Hematopoietic multipotent progenitor cell treated with erythropoietin and hydrocortisone succinate and interleukin-3 and kit ligand, for 4 days (in vitro differentiated cells): ENCODE measurements at regions not wholly inside any gene's neighbourhood (a gene's known extent, or its start where the extent isn't known, plus 50 kb on each side); places are given as distances from the start of the nearest gene placed in this dataset.
A peak's percentile ranks its signal among the peaks of the same experiment; 100 is the strongest.

Experiments used
- DNase-seq: peaks from one replicate; pipeline ENCODE4 v3.0.0-alpha.2; 2015

DNA sequence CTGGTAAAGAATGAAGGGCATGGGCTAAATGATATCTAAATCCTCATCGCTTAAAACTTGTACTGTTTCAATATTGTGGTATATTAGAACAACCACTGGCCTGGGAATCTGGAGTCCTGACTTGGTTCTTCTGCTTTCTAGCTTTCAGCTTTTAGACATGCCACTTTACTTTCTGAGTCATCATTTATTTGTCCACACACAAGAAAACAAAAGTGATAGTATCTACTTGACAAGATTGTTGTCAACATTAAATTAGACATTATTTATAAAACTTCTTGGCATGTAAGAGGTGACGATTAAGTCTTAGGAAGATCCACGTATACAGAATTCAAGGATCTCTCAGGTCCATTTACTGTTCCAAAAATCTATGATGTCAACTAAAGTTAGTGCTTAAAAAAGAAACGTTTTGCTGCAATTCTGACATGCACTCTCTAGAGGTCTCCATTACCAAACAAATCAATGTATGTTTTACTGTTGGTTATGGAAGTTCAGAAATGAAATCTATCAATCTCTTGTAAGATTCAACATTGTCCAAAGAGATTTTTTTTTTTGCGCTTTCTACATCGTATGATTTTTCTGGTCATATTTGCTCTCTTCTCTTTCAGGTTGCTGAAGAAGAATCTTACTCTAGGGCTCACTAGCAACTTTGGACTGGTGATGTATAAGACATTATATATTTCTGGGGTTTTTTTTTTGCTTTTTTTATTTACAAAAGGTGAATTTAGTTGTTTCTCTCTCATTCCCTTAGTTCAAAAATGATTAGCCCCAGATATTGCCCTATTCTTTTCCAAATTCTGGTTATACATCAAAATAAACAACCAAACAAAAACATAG lies 53.6 kb upstream of the DYNC1I1 start:
- peak; percentile 50 for DNase-seq

DNA sequence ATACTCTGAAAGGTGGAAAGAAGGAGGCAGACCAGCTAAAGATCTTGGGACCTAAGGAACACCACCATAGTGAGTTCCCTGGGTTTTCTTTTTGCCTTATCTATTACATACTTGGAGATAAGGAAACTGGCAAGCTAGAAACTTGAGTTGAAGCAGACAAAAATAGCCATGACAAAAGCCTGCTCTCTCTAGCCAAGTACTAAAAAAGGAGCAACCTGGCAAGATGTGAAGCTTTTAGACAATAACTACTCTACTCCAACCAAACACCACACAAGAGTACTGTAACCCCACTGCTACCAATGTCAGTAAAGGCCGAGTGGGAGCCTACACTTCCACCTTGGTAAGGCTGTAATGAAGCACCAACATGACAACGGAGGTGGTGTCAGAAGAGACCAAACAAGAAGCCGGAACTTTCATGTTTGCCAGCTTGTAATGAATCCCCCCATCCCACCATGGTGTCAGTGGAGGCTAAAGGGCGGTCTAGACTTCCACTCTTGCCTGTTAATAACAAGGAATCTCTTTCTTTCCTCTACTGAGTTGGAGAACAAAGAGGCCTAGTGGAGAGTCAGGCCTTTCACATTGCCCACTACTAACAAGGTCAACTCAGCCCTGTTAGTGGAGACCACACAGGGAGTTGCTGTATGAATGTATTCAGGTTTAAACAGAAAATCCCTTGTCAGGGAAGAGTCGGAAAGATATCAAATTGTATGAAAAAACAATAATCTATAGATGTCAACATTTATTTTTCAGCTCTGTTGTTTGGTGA lies 55.8 kb upstream of the DYNC1I1 start:
- no peak for DNase-seq

DNA sequence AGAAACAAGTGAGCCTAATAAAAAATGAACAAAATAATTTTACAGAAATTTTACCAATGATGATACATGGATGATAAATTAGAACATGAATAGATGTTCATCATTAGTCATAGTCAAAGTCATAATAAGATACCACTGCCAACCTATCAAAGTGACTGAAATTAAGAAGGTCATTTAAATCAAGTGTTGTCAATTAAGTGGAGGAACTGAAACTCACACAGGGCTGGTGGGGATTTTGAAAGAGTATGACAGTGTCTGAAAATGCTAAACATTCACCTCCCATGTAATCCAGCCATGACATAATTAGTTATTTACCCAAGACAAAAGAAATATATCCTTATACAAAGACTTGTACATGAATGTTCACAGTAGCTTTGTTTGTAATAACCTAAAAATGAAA lies 57.1 kb upstream of the DYNC1I1 start:
- no peak for DNase-seq

DNA sequence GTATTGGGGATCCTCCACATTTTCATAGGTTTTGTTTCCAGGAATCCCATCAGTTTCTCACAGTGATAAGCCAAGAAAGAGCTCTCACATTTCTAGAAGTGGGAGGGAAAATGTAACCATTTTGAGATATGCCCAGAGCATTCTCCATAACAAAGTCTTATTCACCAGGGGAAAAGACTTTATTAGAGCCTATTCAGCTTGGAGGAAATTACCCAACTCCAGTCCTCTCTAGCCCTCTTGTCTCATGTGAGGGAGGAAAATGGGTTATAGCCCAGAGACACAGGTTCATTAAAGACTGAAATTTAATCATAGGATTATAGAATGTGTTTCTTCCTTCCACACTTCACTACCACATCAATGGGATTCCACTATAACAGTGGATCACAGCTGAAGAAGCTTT lies 61.6 kb upstream of the DYNC1I1 start:
- DNase-seq = no peak

DNA sequence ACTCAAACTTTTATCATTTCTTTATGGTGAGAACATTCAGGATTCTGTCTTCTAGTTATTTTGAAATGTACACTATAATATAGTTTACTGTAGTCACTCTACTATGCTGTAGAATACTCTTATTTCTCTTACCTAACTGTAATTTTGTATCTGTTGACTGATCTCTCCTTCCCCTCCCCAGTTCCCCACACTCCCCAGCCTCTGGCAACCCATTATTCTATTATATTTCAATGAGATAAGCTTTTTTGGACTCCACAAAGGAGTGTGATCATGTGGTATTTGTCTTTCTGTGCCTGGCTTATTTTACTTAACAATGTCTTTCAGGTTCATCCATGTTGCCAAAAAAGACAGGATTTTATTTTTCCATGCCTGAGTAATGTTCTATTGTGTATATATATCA lies 71.4 kb upstream of the DYNC1I1 start:
- no peak for DNase-seq

DNA sequence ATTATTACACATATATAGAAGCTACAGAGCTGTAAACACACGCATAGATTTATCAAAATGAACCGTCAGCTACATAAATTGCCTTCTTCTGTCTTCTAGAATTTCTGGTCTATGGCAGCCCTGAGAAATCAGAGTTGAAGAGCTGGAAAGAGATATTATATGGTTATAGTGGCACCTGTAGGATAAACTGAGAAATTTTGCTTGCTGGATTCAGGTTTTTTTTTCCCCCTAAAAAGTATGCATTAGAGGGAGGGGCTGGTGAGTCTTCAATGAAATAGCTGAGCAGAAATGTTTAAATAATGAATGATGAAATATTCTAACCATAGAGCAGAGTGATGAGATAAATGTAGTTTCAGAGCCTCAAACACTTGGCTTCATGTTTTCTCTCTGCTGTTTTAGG lies 78.0 kb upstream of the DYNC1I1 start:
- DNase-seq = no peak

DNA sequence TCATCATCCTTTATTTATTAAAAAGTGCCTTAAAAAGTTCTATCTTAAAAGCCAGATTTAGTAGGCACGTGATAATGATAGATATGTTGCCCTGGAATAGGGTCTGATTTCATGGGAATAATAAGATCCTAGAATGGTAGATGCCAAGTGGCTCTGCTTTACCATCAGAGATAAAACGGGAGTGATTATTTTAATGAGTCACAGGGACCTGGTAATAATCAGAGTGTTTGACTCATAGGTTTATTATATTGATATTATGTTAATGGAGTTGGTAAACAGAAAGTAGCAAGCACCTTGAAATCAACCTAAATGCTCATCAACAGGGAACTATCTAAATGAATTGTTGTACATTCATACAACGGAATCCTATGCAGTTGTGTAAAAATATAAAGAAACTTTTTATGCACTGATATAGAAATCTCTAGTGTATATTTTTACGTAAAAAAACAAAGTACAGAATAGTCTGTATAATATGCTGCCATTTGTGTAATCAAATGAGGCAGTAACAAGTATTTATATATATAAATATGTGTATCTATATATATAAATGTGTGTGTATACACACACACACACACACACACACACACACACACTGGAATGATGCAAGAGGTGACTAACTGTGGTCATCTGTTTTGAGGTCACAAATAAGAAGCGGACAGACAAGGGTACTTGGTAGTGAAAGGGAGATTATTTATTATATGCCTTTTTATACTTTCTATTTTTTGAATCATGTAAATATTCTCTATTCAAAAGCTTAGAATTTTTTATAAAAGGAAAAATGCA lies 78.6 kb upstream of the DYNC1I1 start:
- DNase-seq = no peak

DNA sequence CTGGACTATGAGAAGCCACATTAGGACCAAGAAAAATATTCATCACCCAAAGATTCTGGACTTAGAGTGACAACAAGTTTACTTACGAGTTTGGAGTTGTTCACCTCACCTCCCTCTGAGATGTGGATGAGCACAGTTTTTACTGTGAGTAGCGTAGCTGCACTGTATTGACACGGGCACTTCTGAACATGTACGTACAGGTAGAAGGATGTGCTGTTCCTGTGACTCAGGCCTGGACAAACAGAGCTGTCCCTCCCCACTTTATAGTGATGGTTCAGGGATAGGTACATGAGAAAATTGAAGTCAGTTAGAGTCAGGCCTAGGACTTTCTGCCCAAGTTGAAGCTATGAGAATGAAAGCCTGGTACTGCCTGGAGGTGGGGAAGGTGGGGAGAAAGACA lies 80.9 kb upstream of the DYNC1I1 start:
- DNase-seq = no peak

DNA sequence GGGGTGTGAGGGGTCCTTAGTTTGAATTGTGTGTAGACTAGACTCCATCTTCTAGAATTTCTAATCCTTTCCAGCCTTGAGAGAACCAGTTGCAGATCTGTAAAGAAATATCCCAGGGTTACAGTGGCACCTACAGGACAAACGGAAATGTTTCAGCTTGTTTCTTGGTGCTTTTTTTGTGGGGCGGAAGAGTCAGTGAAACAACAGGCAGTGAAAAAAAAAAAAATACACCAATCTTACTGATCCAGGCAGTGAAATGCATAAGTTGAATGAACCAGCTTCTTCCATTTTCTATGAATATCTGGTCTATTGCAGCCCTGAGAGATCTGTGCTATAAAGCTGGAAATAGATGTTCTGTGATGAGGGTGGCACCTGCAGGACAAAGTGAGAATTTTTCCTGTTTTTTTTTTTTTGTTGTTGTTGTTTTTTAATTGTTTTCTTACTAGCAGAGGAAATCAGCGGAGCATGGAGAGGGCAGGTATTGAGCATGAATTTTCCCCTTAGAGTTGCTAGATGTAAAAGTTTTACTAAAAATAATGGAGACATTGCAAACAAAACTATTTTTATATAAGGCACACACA lies 81.9 kb upstream of the DYNC1I1 start:
- peak; percentile 75 for DNase-seq

DNA sequence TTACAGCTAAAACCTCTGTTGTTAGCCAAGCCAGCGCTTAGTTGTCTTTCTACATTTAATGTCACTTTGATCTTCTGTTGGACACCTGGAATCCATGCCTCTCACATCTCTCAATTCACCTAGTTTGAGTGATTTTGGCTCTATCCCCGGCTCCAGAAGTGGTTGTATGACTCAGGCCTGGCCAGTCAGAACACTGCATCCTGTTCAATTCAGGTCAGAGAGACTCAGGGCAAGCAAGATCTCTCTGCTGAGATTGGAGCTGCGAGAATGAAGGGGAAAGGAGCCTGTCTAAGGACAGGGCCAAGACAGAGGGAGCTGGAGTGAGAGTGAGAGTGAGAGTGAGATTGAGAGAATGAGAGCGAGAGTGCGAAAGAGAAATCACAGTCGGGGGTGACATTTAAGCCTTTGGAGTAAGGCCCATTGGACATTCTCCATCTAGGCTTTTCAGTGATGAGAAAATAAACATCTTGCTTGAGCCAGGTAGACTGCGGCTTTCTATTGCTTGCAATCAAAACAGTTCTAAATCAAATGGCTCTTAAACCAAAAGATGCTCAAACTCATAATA lies 83.3 kb upstream of the DYNC1I1 start:
- DNase-seq = no peak

DNA sequence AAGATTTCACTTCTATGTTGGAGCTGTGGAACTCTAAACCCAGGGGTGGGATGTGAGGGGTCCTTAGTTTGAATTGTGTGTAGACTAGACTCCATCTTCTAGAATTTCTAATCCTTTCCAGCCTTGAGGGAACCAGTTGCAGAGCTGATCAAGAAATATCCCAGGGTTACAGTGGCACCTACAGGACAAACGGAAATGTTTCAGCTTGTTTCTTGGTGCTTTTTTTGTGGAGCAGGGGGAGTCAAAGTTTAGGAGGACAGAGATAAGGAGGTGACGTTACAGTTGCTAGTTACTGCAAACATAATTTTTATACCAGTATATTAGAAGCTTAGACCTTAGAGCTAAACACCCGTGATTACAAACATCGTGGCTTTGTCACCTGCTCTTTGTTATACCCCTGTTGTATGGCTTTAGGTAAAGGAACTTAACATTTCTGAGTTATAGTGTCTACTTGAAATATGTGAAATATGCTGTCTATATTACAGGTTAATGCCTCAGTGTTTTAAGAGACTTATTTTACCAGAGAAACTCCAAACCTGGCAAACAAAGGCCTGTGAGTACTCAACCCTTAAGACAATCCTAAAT lies 84.5 kb upstream of the DYNC1I1 start:
- peak; percentile 64 for DNase-seq

DNA sequence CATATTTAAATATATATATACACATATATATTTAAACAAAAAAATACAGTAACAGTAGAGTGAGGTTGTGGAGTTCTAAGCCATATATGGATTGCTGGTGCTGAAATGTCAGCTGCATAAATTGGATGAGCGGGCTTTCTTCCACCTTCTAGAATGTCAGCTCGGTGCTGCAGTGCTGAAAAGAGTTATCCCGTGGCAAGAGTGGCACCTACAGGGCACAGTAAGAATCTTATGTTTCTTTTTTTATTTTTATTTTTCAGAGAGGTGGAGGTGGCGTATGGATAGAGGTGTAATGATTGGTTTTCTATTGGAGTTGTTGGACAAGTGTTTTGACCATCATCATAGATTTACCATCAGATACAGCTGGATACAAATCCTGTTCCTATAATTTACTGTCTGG lies 86.2 kb upstream of the DYNC1I1 start:
- DNase-seq = peak; percentile 73

DNA sequence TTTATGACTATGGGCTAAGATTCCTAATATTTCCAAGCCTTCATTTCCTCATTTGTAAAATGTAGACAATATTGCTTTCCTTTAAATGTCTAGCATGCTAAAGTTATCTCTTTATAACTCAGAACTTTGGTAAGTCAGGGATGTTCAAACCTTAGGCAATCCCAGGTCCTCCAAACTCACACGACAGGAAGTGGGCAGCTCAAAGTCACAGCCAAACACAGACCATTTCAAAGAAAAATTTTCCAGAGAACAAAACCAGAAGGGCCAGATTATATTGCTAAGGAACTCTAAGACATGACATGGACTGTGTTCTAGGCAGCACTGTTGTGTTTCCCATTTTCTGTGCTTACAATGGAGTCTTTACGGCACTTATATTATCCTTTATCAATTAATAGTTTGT lies 87.8 kb upstream of the DYNC1I1 start:
- peak; percentile 18 for DNase-seq

DNA sequence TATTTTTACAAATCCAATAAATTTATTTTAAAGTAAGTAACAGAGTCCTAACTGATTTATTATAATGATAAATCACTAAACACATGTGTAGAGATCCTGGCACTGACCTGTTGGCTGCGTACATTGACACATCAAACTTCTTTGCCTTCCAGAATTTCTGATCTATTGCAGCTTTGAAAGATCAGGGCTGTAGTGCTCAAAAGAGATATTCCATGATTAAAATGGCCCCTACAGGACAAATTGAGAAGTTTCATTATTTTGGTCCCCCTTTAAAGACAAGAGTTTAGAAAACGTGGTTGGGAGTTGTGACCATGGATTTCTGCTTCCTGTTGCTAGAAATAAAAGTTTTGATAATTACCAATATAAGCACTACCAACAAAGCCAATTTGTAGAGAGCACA lies 87.7 kb upstream of the PDK4 start:
- DNase-seq = peak; percentile 70

DNA sequence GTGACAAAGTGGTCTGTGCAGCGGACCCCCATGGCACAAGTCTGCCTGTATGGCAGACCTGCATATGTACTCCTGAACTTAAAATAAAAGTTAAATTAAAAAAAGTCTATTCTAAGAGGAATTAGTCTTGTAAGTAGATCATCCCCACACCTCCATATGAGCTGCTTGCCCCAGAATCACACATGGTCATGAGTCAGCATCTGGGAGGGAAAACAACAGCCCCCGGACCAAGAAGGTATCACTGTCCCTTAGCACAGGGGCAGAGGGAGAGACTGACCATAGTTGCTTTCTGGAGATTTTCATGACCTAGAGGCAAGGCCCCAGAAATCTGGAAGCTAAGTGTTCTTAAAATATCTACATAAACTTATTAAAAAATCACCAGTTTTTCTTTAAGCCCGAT lies 86.6 kb upstream of the PDK4 start:
- DNase-seq = no peak

DNA sequence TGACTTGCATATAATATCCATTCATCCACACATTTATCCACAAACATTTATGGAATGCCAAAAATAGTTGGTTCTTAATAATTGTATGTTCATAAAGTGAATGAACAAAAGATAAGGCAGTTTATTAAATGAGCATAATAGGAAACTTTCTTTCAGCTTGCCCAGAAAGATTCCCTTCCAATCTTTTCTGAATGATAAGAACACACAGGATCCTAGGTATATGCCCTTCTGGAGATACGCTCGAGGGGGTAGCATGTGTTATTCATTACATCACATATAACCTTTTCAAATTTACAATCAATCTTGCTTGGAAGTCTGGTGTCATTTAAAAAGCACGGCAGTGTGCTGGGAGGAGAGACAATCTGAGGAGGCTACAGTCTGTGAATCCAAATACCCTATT lies 80.4 kb upstream of the PDK4 start:
- no peak for DNase-seq

DNA sequence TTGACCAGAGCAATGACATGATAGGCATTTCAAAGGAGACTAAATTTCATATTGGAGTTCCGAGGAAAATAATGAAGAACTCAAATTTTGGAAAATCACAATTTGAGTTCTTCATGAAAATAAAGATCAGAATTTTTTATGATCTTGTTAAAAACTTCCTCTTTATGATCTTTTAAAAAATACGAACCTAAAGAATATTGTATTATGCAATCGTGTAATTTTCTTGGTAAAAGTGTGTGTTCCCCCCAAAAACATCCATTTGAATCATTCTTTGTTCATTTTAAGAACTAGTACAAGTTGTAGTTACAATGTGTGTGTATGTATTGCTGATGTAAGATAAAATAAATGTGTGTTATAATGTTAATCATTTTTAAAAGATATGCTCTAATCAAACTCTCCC lies 79.3 kb upstream of the PDK4 start:
- no peak for DNase-seq

DNA sequence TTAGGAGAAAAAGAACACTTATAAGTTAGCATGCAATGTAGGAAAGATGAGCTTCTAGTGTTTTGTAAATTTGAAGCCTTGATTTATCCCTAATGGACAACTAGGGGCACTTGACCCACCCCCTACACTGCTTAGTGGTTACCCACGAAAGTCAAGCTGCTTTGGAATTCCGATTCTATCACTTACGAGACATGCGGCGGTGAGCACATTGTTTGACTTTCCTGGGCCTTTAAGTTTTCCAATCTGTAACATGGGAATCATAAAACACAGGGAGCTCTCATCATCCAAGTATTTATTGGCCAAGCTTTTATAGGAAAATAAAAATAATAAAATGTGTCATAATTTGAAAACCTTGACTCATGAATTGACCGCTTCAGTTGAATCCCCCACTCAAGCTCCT lies 78.7 kb upstream of the PDK4 start:
- no peak for DNase-seq

DNA sequence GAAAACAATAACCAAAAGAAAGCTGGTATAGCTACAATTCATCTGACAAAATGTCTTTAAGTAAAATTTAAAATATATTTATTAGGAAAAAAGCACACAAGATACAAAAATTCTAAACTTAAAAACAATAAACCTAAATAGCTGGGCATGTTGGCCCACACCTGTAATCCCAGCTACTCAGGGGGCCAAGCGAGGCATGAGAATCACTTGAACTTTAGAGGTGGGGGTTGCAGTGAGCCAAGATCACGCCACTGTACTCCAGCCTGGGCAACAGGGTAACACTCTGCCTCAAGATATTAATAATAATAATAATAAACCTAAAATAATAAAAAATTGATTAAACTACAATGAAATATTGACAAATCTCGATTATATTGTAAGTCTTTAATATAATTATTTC lies 77.8 kb upstream of the PDK4 start:
- DNase-seq = no peak

DNA sequence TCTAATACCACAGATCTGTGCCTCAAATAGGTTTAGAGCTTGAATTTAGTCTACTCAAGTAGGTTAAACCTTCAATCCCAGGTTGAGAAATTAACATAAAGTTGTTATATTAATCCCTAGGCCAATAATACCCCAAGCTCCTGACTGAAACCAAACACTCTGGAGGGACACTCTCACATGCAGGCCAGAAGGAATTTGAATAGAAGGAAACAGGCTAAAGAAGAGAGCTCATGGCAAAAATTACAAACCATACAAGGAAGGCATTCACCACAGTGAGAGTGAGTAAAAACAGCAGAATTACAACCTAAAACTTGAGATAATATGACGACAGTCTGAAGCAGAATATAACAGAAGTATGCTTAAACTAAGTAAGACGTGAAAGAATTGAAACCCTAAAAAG lies 76.1 kb upstream of the PDK4 start:
- no peak for DNase-seq

DNA sequence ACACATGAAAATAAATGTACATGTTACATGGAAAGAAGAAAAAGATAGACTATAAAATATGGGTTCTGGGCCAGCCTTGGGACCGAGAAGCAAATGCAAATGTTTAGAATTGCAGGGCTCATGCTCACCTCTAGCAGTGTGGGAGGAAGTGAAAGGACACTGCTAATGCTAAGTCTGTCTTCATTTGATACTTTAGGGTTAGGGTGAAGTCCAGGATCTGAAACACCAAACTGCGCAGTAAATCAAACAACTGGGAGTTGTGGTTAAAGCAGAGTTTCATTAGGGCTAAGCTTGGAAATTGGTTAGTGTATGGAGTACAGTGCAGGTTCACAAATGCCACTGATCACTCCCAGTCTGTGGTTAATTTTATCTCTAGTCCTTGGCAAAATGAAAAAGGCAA lies 73.2 kb upstream of the PDK4 start:
- DNase-seq = no peak

DNA sequence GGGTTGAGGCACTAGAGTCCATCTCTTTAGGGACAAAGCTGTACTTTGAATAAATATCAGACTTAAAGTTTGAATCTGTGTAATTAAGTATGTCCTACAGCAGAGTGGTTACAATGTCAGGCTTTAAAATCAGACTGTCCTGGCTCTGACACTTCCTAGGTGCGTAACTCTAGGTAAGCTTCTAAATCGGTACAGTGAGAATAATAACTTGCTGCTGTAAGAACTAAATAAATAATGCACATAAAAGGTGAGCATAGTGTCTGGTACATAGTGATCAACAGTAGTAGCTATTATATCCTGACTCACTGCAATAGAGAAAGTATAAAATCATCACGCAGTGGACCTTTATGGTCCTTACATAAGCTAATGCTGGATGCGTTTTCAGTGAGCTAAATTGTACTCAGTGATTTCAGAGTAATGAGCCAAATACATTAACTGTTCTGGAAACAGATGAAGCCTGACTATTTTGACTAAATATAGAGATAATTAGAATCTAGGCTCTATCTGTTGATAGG lies 72.2 kb upstream of the PDK4 start:
- no peak for DNase-seq
